Activated CD8-positive, alpha-beta memory T cell treated with anti-CD3 and anti-CD28 coated beads for 48 hours (primary cell): ENCODE measurements at regions not wholly inside any gene's neighbourhood (a gene's known extent, or its start where the extent isn't known, plus 50 kb on each side); places are given as distances from the start of the nearest gene placed in this dataset.
"Not testable (repeated sequence)": the region's sequence is repeated elsewhere in the genome, so short reads cannot be mapped to it uniquely, and the experiment has no call there.

ENCODE experiments used
- DNase-seq, 3 experiments: peaks; one replicate each; pipeline ENCODE4 v3.0.0-alpha.2; 2020; ENCODE audit warnings: low read depth in 2 of 3, low spot score in 2 of 3

- DNase-seq = no peak
Observed at GRCh38 chr11:103800406-103801114, 235.9 kb upstream of the DDI1 start.

- no peak for DNase-seq
Observed at GRCh38 chr11:103803062-103803461, 233.4 kb upstream of the DDI1 start.

- no peak for DNase-seq
Observed at GRCh38 chr11:103805688-103806009, 230.8 kb upstream of the DDI1 start.

- no peak for DNase-seq
Observed at GRCh38 chr11:103806130-103806895, 230.1 kb upstream of the DDI1 start.

GRCh38 chr11:103807806-103808205 is 228.6 kb upstream of the DDI1 start:
- DNase-seq = no peak

- no peak for DNase-seq
Observed at GRCh38 chr11:103808252-103808651, 228.2 kb upstream of the DDI1 start.

- DNase-seq = no peak
Observed at GRCh38 chr11:103811870-103812455, 224.5 kb upstream of the DDI1 start.

GRCh38 chr11:103812680-103813079 is 223.8 kb upstream of the DDI1 start:
- no peak for DNase-seq

- DNase-seq = not testable (repeated sequence)
Observed at GRCh38 chr11:103820345-103820744, 216.1 kb upstream of the DDI1 start.

- DNase-seq = no peak
Observed at GRCh38 chr11:103824116-103824515, 212.3 kb upstream of the DDI1 start.

- DNase-seq = no peak
Observed at GRCh38 chr11:103825469-103825868, 211.0 kb upstream of the DDI1 start.

- no peak for DNase-seq
Observed at GRCh38 chr11:103826856-103827255, 209.6 kb upstream of the DDI1 start.

GRCh38 chr11:103829596-103829995 is 206.8 kb upstream of the DDI1 start:
- no peak for DNase-seq

- no peak for DNase-seq
Observed at GRCh38 chr11:103830205-103830604, 206.2 kb upstream of the DDI1 start.

GRCh38 chr11:103832762-103833161 is 203.7 kb upstream of the DDI1 start:
- DNase-seq = no peak

GRCh38 chr11:103842191-103842590 is 194.2 kb upstream of the DDI1 start:
- DNase-seq = no peak

GRCh38 chr11:103842795-103843194 is 193.6 kb upstream of the DDI1 start:
- DNase-seq = no peak

- DNase-seq = no peak
Observed at GRCh38 chr11:103844327-103845215, 191.9 kb upstream of the DDI1 start.

- no peak for DNase-seq
Observed at GRCh38 chr11:103845331-103845730, 191.1 kb upstream of the DDI1 start.

GRCh38 chr11:103848686-103849085 is 187.8 kb upstream of the DDI1 start:
- DNase-seq = no peak

GRCh38 chr11:103849366-103849765 is 187.1 kb upstream of the DDI1 start:
- DNase-seq = no peak
